ENCODE measurements at regions not wholly inside any gene's neighbourhood (a gene's known extent, or its start where the extent isn't known, plus 50 kb on each side); places are given as distances from the start of the nearest gene placed in this dataset.

GRCh38 chr12:13769966-13770365 lies 211.4 kb downstream of the GRIN2B start:
- H3K36me3 ChIP-seq: no peaks in the 10 kb centered on the region
- no peaks in the 10 kb centered on the region for H3K4me1 ChIP-seq
- no peak overlapping the region for H3K27ac ChIP-seq
- H3K27me3 ChIP-seq: no peaks in the 10 kb centered on the region
- no peaks in the 10 kb centered on the region for H3K9me3 ChIP-seq
- ATAC-seq: no peak
- TF ChIP-seq EP300 (IDR thresholded peaks at IDR 0.05) (no peak), POLR2A (IDR thresholded peaks at IDR 0.05) (no peak), POLR2AphosphoS5 (IDR thresholded peaks at IDR 0.05) (no peak), CTCF (IDR thresholded peaks at IDR 0.05) (no peak)
- no peak overlapping the region for H3K4me3 ChIP-seq

GRCh38 chr12:13769273-13769672 lies 212.1 kb downstream of the GRIN2B start:
- no peak overlapping the region for H3K4me3 ChIP-seq
- no peak for TF ChIP-seq CTCF (IDR thresholded peaks at IDR 0.05)
- no peak for TF ChIP-seq POLR2AphosphoS5 (IDR thresholded peaks at IDR 0.05)
- TF ChIP-seq EP300 (IDR thresholded peaks at IDR 0.05): no peak
- TF ChIP-seq POLR2A (IDR thresholded peaks at IDR 0.05): no peak
- no peaks in the 10 kb centered on the region for H3K36me3 ChIP-seq
- no peaks in the 10 kb centered on the region for H3K27me3 ChIP-seq
- H3K9me3 ChIP-seq: no peaks in the 10 kb centered on the region
- H3K4me1 ChIP-seq: no peaks in the 10 kb centered on the region
- no peak for ATAC-seq
- no peak overlapping the region for H3K27ac ChIP-seq
- WGBS, 2 donors (ENCODE audit: low coverage in 1 of 2): 79 to 100% methylated on average over 3 to 4 of the region's 4 CpGs

GRCh38 chr12:13764748-13765147 lies 216.7 kb downstream of the GRIN2B start:
- H3K9me3 ChIP-seq: no peaks in the 10 kb centered on the region
- no peak overlapping the region for H3K4me3 ChIP-seq
- WGBS, 2 donors (ENCODE audit: low coverage in 1 of 2): 69 to 76% methylated on average over 6 of the region's 6 CpGs
- TF ChIP-seq POLR2A (IDR thresholded peaks at IDR 0.05) (no peak), EP300 (IDR thresholded peaks at IDR 0.05) (no peak), CTCF (IDR thresholded peaks at IDR 0.05) (no peak)
- no peak for ATAC-seq
- H3K27ac ChIP-seq: no peak overlapping the region
- no peaks in the 10 kb centered on the region for H3K36me3 ChIP-seq
- no peaks in the 10 kb centered on the region for H3K27me3 ChIP-seq
- no peaks in the 10 kb centered on the region for H3K4me1 ChIP-seq

GRCh38 chr12:13749389-13749788 lies 232.0 kb downstream of the GRIN2B start:
- ATAC-seq: no peak
- Histone ChIP-seq H3K4me3 (no peak overlapping the region), H3K27ac (no peak overlapping the region), H3K27me3 (peaks cover 11% of the 10 kb centered on the region), H3K4me1 (no peaks in the 10 kb centered on the region), H3K9me3 (no peaks in the 10 kb centered on the region), H3K36me3 (no peaks in the 10 kb centered on the region)
- TF ChIP-seq EP300 (IDR thresholded peaks at IDR 0.05): no peak
- TF ChIP-seq POLR2A (IDR thresholded peaks at IDR 0.05): no peak
- TF ChIP-seq CTCF (IDR thresholded peaks at IDR 0.05): no peak
- TF ChIP-seq POLR2AphosphoS5 (IDR thresholded peaks at IDR 0.05): no peak
- WGBS, 2 donors (ENCODE audit: low coverage in 1 of 2): 33 to 43% methylated on average over 1 of the region's 1 CpG

- 43 to 56% methylated on average over 2 to 3 of the region's 6 CpGs for WGBS, 2 donors (ENCODE audit: low coverage in 1 of 2)
- no peak for ATAC-seq
- peaks cover 11% of the 10 kb centered on the region for H3K27me3 ChIP-seq
- H3K36me3 ChIP-seq: no peaks in the 10 kb centered on the region
- no peaks in the 10 kb centered on the region for H3K9me3 ChIP-seq
- no peak overlapping the region for H3K27ac ChIP-seq
- TF ChIP-seq POLR2AphosphoS5 (IDR thresholded peaks at IDR 0.05) (no peak), EP300 (IDR thresholded peaks at IDR 0.05) (no peak), CTCF (IDR thresholded peaks at IDR 0.05) (no peak), POLR2A (IDR thresholded peaks at IDR 0.05) (no peak)
- H3K4me3 ChIP-seq: no peak overlapping the region
- no peaks in the 10 kb centered on the region for H3K4me1 ChIP-seq
Measured at GRCh38 chr12:13745111-13745860, 236.1 kb downstream of the GRIN2B start.
